ENCODE measurements at regions not wholly inside any gene's neighbourhood (a gene's known extent, or its start where the extent isn't known, plus 50 kb on each side); places are given as distances from the start of the nearest gene placed in this dataset.

DNA sequence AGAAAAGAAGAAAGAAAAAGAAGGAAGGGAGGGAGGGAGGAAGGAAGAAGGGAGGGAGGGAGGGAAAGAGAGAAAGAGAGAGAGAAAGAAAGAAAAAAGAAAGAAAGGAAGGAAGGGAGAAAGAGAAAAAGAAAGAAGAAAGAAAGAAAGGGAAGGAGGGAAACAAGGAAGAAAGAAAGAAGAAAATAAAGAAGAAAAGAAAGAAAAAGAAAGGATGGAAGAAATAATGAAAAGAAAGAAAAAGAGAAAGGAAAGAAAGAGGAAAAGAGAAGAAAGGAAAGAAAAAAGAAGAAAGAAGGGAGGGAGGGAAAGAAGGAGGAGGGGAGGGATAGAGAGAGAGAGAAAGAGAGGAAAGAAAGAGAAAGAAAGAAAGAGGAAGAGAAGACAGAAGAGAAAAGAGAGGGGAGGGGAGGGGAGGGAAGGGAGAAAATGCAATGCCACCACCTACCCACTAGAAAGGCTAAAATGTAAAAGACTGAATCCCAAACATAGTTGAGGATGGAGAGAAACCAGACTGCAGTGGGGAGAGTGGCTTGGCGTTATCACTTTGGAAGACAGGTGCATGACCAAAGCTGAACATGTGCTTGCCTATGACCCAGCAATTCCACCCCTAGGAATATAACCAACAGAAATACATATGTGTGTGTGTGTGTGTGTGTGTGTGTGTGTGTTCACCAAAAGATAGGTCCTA is 66.9 kb upstream of the KLF13 start:
- Histone ChIP-seq H3K4me2 (ENCODE audit: low read depth, low read length) (no peak overlapping the region), H3K79me2 (ENCODE audit: low read length) (no peaks in the 10 kb centered on the region), H3K27ac (ENCODE audit: low read length) (no peak overlapping the region), H3K9me3 (replicated peaks; ENCODE audit: insufficient read depth, low read length) (no peaks in the 10 kb centered on the region), H3K36me3 (replicated peaks; ENCODE audit: insufficient read depth, low read length) (no peaks in the 10 kb centered on the region), H4K20me1 (ENCODE audit: insufficient read depth, low read length) (no peaks in the 10 kb centered on the region), H2AFZ (ENCODE audit: low read length) (no peak overlapping the region), H3K4me1 (ENCODE audit: low read length) (peaks cover 69% of the 10 kb centered on the region), H3K4me3 (ENCODE audit: low read length) (no peak overlapping the region), H3K9me2 (replicated peaks; ENCODE audit: insufficient read depth, low read length) (no peaks in the 10 kb centered on the region), H3K9ac (ENCODE audit: low read length) (no peak overlapping the region), H3F3A (ENCODE audit: insufficient read depth, low read length) (peaks cover 51% of the 10 kb centered on the region), H3K27me3 (replicated peaks; ENCODE audit: insufficient read depth, low read length) (no peaks in the 10 kb centered on the region)
- DNase-seq: no peak
- TF ChIP-seq EZH2 (optimal IDR thresholded peaks at IDR 0.05; ENCODE audit: low read depth, low read length): no peak
- no peak for TF ChIP-seq EZH2phosphoT487 (IDR thresholded peaks at IDR 0.05; ENCODE audit: low read length)
- TF ChIP-seq, protein P1, sequence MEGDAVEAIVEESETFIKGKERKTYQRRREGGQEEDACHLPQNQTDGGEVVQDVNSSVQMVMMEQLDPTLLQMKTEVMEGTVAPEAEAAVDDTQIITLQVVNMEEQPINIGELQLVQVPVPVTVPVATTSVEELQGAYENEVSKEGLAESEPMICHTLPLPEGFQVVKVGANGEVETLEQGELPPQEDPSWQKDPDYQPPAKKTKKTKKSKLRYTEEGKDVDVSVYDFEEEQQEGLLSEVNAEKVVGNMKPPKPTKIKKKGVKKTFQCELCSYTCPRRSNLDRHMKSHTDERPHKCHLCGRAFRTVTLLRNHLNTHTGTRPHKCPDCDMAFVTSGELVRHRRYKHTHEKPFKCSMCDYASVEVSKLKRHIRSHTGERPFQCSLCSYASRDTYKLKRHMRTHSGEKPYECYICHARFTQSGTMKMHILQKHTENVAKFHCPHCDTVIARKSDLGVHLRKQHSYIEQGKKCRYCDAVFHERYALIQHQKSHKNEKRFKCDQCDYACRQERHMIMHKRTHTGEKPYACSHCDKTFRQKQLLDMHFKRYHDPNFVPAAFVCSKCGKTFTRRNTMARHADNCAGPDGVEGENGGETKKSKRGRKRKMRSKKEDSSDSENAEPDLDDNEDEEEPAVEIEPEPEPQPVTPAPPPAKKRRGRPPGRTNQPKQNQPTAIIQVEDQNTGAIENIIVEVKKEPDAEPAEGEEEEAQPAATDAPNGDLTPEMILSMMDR (IDR thresholded peaks at IDR 0.05; ENCODE audit: low read length): no peak

DNA sequence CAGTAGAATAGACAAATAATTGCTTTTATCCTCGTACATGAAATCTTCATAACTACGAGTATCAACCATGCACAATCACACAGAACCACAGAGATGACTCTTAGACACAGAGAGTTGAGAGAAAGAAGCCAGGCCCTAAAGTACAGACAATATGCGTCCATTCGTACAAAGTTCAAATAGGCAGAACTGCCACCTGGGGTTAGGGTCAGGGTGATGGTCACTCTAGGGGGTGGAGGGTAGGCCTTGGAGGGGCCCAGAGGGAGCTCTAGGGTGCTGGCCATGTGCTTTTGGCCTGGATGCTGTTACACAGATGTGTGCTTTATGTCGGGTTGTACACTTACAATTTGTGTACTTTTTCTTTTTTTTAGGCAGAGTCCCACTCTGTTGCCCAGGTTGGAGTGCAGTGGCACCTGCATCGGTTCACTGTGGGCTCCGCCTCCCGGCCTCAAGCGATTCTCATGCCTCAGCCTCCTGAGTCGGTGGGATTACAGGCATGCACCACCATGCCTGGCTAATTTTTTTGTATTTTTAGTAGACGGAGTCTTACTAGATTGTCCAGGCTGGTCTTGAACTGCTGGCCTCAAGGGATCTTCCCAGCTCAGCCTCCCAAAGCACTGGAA is 65.9 kb upstream of the KLF13 start:
- no peaks in the 10 kb centered on the region for H3K27me3 ChIP-seq (replicated peaks; ENCODE audit: insufficient read depth, low read length)
- no peaks in the 10 kb centered on the region for H3K36me3 ChIP-seq (replicated peaks; ENCODE audit: insufficient read depth, low read length)
- no peak overlapping the region for H3K4me2 ChIP-seq (ENCODE audit: low read depth, low read length)
- H3F3A ChIP-seq (ENCODE audit: insufficient read depth, low read length): peaks cover 52% of the 10 kb centered on the region
- no peak overlapping the region for H2AFZ ChIP-seq (ENCODE audit: low read length)
- peaks cover 70% of the 10 kb centered on the region for H3K4me1 ChIP-seq (ENCODE audit: low read length)
- TF ChIP-seq, protein P1 (IDR thresholded peaks at IDR 0.05; ENCODE audit: low read length): no peak
- TF ChIP-seq EZH2phosphoT487 (IDR thresholded peaks at IDR 0.05; ENCODE audit: low read length): no peak
- TF ChIP-seq EZH2 (optimal IDR thresholded peaks at IDR 0.05; ENCODE audit: low read depth, low read length): no peak
- no peak for DNase-seq
- H3K9me2 ChIP-seq (replicated peaks; ENCODE audit: insufficient read depth, low read length): no peaks in the 10 kb centered on the region
- no peaks in the 10 kb centered on the region for H3K9me3 ChIP-seq (replicated peaks; ENCODE audit: insufficient read depth, low read length)
- H3K79me2 ChIP-seq (ENCODE audit: low read length): no peaks in the 10 kb centered on the region
- no peaks in the 10 kb centered on the region for H4K20me1 ChIP-seq (ENCODE audit: insufficient read depth, low read length)
- H3K27ac ChIP-seq (ENCODE audit: low read length): no peak overlapping the region
- no peak overlapping the region for H3K4me3 ChIP-seq (ENCODE audit: low read length)
- no peak overlapping the region for H3K9ac ChIP-seq (ENCODE audit: low read length)

DNA sequence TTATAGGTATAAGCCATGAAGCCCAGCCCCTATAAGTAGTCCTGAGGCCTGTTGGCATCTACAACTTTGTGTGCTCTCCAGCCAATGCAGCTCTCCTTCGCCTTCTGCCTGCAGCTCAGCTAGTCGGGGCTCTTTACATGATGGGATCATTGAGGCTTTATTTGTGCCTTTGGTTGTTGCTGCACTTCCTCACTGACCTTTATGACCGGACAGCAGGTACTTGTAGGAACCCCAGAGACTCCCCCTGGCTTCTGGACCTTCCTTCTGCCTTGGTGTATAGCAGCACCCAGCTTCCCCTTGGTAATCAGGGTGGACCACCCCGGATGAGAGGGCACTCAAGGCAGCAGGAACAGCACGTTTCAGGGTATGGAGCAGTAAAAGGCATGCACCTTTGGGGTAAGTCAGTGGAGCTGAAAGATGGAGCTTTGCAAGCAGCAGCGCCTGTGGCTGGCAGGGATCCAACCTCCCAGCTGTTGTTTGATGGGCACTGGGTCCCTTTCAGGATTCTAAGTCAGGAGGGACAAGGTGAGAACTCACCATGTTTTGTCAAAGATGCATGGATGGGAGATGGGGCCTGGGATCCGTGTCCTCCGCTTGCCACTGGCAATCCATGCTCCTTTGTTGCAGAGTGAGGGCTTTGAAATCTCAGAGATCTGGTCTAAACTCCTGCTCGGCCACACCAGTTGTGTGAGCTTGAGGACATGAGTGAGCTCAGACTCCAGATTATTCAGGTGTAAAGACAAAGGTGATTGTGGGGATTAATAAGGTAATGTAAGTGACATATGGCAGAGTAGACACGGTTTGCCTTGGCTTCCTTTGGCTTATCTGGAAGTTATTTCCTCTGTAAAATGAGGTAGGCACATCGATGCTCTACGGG is 65.1 kb upstream of the KLF13 start:
- Histone ChIP-seq H3K9me3 (replicated peaks; ENCODE audit: insufficient read depth, low read length) (no peaks in the 10 kb centered on the region), H3K9me2 (replicated peaks; ENCODE audit: insufficient read depth, low read length) (no peaks in the 10 kb centered on the region), H3K27me3 (replicated peaks; ENCODE audit: insufficient read depth, low read length) (no peaks in the 10 kb centered on the region), H3K4me1 (ENCODE audit: low read length) (peaks cover 68% of the 10 kb centered on the region), H3K79me2 (ENCODE audit: low read length) (no peaks in the 10 kb centered on the region), H3K36me3 (replicated peaks; ENCODE audit: insufficient read depth, low read length) (no peaks in the 10 kb centered on the region), H2AFZ (ENCODE audit: low read length) (no peak overlapping the region), H3K27ac (ENCODE audit: low read length) (no peak overlapping the region), H3F3A (ENCODE audit: insufficient read depth, low read length) (peaks cover 50% of the 10 kb centered on the region), H3K9ac (ENCODE audit: low read length) (no peak overlapping the region), H3K4me3 (ENCODE audit: low read length) (no peak overlapping the region), H3K4me2 (ENCODE audit: low read depth, low read length) (no peak overlapping the region), H4K20me1 (ENCODE audit: insufficient read depth, low read length) (no peaks in the 10 kb centered on the region)
- TF ChIP-seq EZH2 (optimal IDR thresholded peaks at IDR 0.05; ENCODE audit: low read depth, low read length): no peak
- no peak for TF ChIP-seq EZH2phosphoT487 (IDR thresholded peaks at IDR 0.05; ENCODE audit: low read length)
- TF ChIP-seq, protein P1 (IDR thresholded peaks at IDR 0.05; ENCODE audit: low read length): no peak
- DNase-seq: no peak

Data from MM.1S (cell line).